Fibroblast of the aortic adventitia (primary cell): ENCODE measurements at regions not wholly inside any gene's neighbourhood (a gene's known extent, or its start where the extent isn't known, plus 50 kb on each side); places are given as distances from the start of the nearest gene placed in this dataset.

Source experiments
- DNase-seq: peaks from one replicate; pipeline ENCODE4 v3.0.0-alpha.2; 2010; ENCODE audit warnings: low read depth
- H3K4me3 ChIP-seq: 2 replicates; pipeline ENCODE4 v1.5.1; 2011; ENCODE audit warnings: low read depth, mild to moderate bottlenecking, control low read depth, low read length, moderate library complexity
- CTCF ChIP-seq: IDR thresholded peaks from 2 replicates; pipeline ENCODE4 v1.5.1; 2011; ENCODE audit warnings: mild to moderate bottlenecking, low read length, control low read depth, inconsistent platforms; ENCODE audit not compliant: insufficient read depth

GRCh38 chr18:34492652-34493051 lies 217.4 kb upstream of the DTNA start:
- TF ChIP-seq CTCF, result no peak
- no peak for DNase-seq
- H3K4me3 ChIP-seq, result peak overlapping the region; percentile 57

GRCh38 chr18:34493099-34493544 lies 217.0 kb upstream of the DTNA start:
- peak overlapping the region; percentile 57 for H3K4me3 ChIP-seq
- TF ChIP-seq CTCF, result no peak
- DNase-seq, result peak; percentile 61

GRCh38 chr18:34493566-34494358 lies 216.3 kb upstream of the DTNA start:
- no peak for DNase-seq
- no peak for TF ChIP-seq CTCF

GRCh38 chr18:34494359-34494696 lies 215.8 kb upstream of the DTNA start:
- no peak for TF ChIP-seq CTCF
- DNase-seq, result no peak
- no peak overlapping the region for H3K4me3 ChIP-seq

More at GRCh38 chr18:34493566-34494358, 216.3 kb upstream of the DTNA start:
- H3K4me3 ChIP-seq, result peak overlapping the region; percentile 57

- peak; percentile 2 for DNase-seq
- no peak overlapping the region for H3K4me3 ChIP-seq
- TF ChIP-seq CTCF, result no peak
Measured at GRCh38 chr18:34495506-34495905, 214.6 kb upstream of the DTNA start.

- no peak overlapping the region for H3K4me3 ChIP-seq
- no peak for DNase-seq
- no peak for TF ChIP-seq CTCF
Measured at GRCh38 chr18:34501553-34501952, 208.5 kb upstream of the DTNA start.

- no peak overlapping the region for H3K4me3 ChIP-seq
- no peak for DNase-seq
- no peak for TF ChIP-seq CTCF
Measured at GRCh38 chr18:34506198-34506597, 203.9 kb upstream of the DTNA start.
